PC-9 (cell line): ENCODE measurements at regions not wholly inside any gene's neighbourhood (a gene's known extent, or its start where the extent isn't known, plus 50 kb on each side); places are given as distances from the start of the nearest gene placed in this dataset.

Source experiments
- BruUV-seq: library from RNA; stranded (reverse); fragments of 400-500 nt; replicated peaks from 2 replicates; lab custom pipeline; 2021; lab: Mats Ljungman, UMichigan
- CTCF ChIA-PET: fragments of 300-600 bp; sonication (Branson Sonifier 250); formaldehyde crosslinking; loops from one replicate; lab custom pipeline; 2022; ENCODE audit warnings: antibody characterized with exemption; lab: Charles Lee
- POLR2A ChIA-PET: fragments of 300-600 bp; sonication (Branson Sonifier 250); formaldehyde crosslinking; loops from one replicate; lab custom pipeline; 2022; ENCODE audit warnings: antibody characterized with exemption; ENCODE audit not compliant: unreplicated experiment; lab: Charles Lee
- DNase-seq, 2 experiments: peaks; one replicate each; pipeline versions ENCODE4 v3.0.0 to v3.0.0-alpha.2; 2015 to 2022; ENCODE audit warnings: mixed read lengths in 1 of 2
- H2AFZ ChIP-seq: fragments of 200-600 bp; sonication (generic); 2 replicates; pipeline ENCODE4 v1.8.1; 2017; ENCODE audit warnings: antibody characterized with exemption
- H3F3A ChIP-seq: fragments of 200-600 bp; sonication (generic); 2 replicates; pipeline ENCODE4 v1.8.1; 2017; ENCODE audit warnings: antibody characterized with exemption, mild to moderate bottlenecking, low read depth; ENCODE audit not compliant: insufficient read depth
- H3K27ac ChIP-seq: fragments of 200-600 bp; sonication (generic); 2 replicates; pipeline ENCODE4 v1.6.1; 2016; ENCODE audit warnings: mixed run types
- H3K27me3 ChIP-seq: fragments of 200-600 bp; sonication (generic); 2 replicates; pipeline ENCODE4 v1.6.1; 2016; ENCODE audit warnings: low read depth, mixed run types; ENCODE audit not compliant: insufficient read depth
- H3K36me3 ChIP-seq: fragments of 200-600 bp; sonication (generic); 2 replicates; pipeline ENCODE4 v1.6.1; 2016; ENCODE audit warnings: low read depth, mixed run types
- H3K4me1 ChIP-seq: fragments of 200-600 bp; sonication (generic); replicated peaks from 2 replicates; pipeline ENCODE4 v1.6.1; 2016; ENCODE audit warnings: mixed run types; ENCODE audit not compliant: insufficient read depth
- H3K4me2 ChIP-seq: fragments of 200-600 bp; sonication (generic); 2 replicates; pipeline ENCODE4 v1.6.1; 2017; ENCODE audit warnings: mixed run types
- H3K4me3 ChIP-seq: fragments of 200-600 bp; sonication (generic); 2 replicates; pipeline ENCODE4 v1.6.1; 2016; ENCODE audit warnings: mixed run types
- H3K79me2 ChIP-seq: fragments of 200-600 bp; sonication (generic); 2 replicates; pipeline ENCODE4 v1.6.1; 2017; ENCODE audit warnings: low read depth, mixed run types
- H3K9me2 ChIP-seq: fragments of 200-600 bp; sonication (generic); 2 replicates; pipeline ENCODE4 v1.8.1; 2017; ENCODE audit warnings: mild to moderate bottlenecking; ENCODE audit not compliant: insufficient read depth
- H3K9me3 ChIP-seq: fragments of 200-600 bp; sonication (generic); 2 replicates; pipeline ENCODE4 v1.8.1; 2016; ENCODE audit warnings: low read depth; ENCODE audit not compliant: insufficient read depth
- H4K20me1 ChIP-seq: fragments of 200-600 bp; sonication (generic); 2 replicates; pipeline ENCODE4 v1.8.1; 2017; ENCODE audit not compliant: insufficient read depth
- CTCF ChIP-seq: fragments of 200-600 bp; sonication (generic); conservative IDR thresholded peaks from 2 replicates; pipeline ENCODE4 v1.6.1; 2017; ENCODE audit warnings: mixed run types, antibody characterized with exemption, mild to moderate bottlenecking, moderate library complexity
- EZH2 ChIP-seq: fragments of 200-600 bp; sonication (generic); IDR thresholded peaks from 2 replicates; pipeline ENCODE4 v1.8.0; 2017; ENCODE audit warnings: antibody characterized with exemption, low read depth
- intact Hi-C: fragments of 100-400 bp; cut with micrococcal nuclease; formaldehyde crosslinking; loops from one replicate; pipeline ENCODE4 v1.10.0; 2022; ENCODE audit not compliant: unreplicated experiment

GRCh38 chr20:6942266-6942665, 174.8 kb downstream of the BMP2 start:
- H3K79me2 ChIP-seq: no peaks in the 10 kb centered on the region
- POLR2A ChIA-PET: no interaction called here
- H3K4me3 ChIP-seq: no peak overlapping the region
- H2AFZ ChIP-seq: no peak overlapping the region
- no peaks in the 10 kb centered on the region for H4K20me1 ChIP-seq
- no peaks in the 10 kb centered on the region for H3K36me3 ChIP-seq
- no peaks in the 10 kb centered on the region for H3K9me3 ChIP-seq
- H3F3A ChIP-seq: no peaks in the 10 kb centered on the region
- no peak overlapping the region for H3K27ac ChIP-seq
- H3K9me2 ChIP-seq: no peaks in the 10 kb centered on the region
- DNase-seq: no peak
- H3K4me2 ChIP-seq: no peak overlapping the region
- H3K4me1 ChIP-seq: no peaks in the 10 kb centered on the region
- intact Hi-C loops: no loop called here
- CTCF ChIA-PET: no interaction called here
- no TSS peak for BruUV-seq
- TF ChIP-seq EZH2 (no peak), CTCF (no peak)
- H3K27me3 ChIP-seq: no peaks in the 10 kb centered on the region

DNA sequence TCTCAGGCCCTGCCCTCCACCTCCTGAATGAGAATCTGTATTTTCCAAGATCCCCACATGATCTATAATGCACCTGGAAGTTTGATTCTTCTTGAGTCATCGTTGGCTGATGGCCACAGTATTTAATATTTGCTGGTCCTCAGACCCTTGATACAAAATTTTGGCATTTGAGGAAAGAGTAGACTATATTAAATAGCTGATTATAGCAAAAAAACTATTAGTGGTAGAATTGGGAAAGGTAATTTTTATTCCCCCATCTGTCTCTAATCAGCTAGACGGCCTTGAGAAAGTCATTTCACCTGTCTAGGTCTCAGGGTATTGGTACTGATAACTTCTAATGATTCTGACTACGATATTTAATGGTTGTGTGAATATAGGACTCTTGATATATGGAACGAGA, 176.8 kb downstream of the BMP2 start:
- no peaks in the 10 kb centered on the region for H3K9me3 ChIP-seq
- TF ChIP-seq EZH2 (no peak), CTCF (no peak)
- no TSS peak for BruUV-seq
- H4K20me1 ChIP-seq: no peaks in the 10 kb centered on the region
- H3K4me1 ChIP-seq: no peaks in the 10 kb centered on the region
- no peak overlapping the region for H2AFZ ChIP-seq
- intact Hi-C loops: no loop called here
- H3K27ac ChIP-seq: no peak overlapping the region
- no peak for DNase-seq
- no peaks in the 10 kb centered on the region for H3K27me3 ChIP-seq
- H3K4me2 ChIP-seq: no peak overlapping the region
- H3K79me2 ChIP-seq: no peaks in the 10 kb centered on the region
- no peaks in the 10 kb centered on the region for H3F3A ChIP-seq
- ChIA-PET POLR2A (no interaction called here), CTCF (no interaction called here)
- H3K4me3 ChIP-seq: no peak overlapping the region
- H3K9me2 ChIP-seq: no peaks in the 10 kb centered on the region
- no peaks in the 10 kb centered on the region for H3K36me3 ChIP-seq

DNA sequence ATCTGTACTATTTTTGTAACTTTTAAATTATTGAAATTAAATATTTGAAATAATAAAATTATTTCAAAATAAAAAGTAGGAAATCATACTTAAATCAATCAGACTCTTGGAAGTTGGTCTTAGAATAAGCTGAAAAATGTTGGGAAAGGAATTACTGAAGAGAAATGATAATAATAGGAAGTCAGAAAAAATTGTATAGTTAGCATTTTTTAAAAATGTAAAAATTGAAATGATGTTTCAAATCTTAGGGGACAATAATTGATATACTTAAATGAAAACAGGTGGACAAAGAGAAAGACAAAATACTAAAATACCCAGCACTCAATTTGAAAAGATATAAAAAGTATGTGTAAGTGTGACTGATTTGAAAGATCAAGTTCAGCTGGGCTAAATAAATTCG, 186.1 kb downstream of the BMP2 start:
- TF ChIP-seq EZH2 (no peak), CTCF (no peak)
- Histone ChIP-seq H4K20me1 (no peaks in the 10 kb centered on the region), H3K4me3 (no peak overlapping the region), H3K27ac (no peak overlapping the region), H3K4me2 (no peak overlapping the region), H3K27me3 (no peaks in the 10 kb centered on the region), H2AFZ (no peak overlapping the region), H3K9me3 (no peaks in the 10 kb centered on the region), H3K9me2 (no peaks in the 10 kb centered on the region), H3K79me2 (no peaks in the 10 kb centered on the region), H3K4me1 (no peaks in the 10 kb centered on the region), H3F3A (no peaks in the 10 kb centered on the region), H3K36me3 (no peaks in the 10 kb centered on the region)
- CTCF ChIA-PET: no interaction called here
- BruUV-seq: no TSS peak
- DNase-seq: no peak
- intact Hi-C loops: no loop called here
- POLR2A ChIA-PET: no interaction called here
